ENCODE measurements at regions not wholly inside any gene's neighbourhood (a gene's known extent, or its start where the extent isn't known, plus 50 kb on each side); places are given as distances from the start of the nearest gene placed in this dataset.

- TF ChIP-seq CTCF (IDR thresholded peaks at IDR 0.05; ENCODE audit: low read depth, low read length, missing input control) (no peak), REST (IDR thresholded peaks at IDR 0.05) (no peak), TAF1 (conservative IDR thresholded peaks at IDR 0.05) (no peak), ZBTB33 (IDR thresholded peaks at IDR 0.05) (no peak), HNF4G (IDR thresholded peaks at IDR 0.05) (no peak), JUND (IDR thresholded peaks at IDR 0.05) (no peak), ATF3 (IDR thresholded peaks at IDR 0.05) (no peak), RXRA (IDR thresholded peaks at IDR 0.05) (no peak), EGR1 (IDR thresholded peaks at IDR 0.05; ENCODE audit: low read depth in 2 of 2) (no peak)
These were observed 66.7 kb upstream of the GOLGA8B start for GRCh38 chr15:34650177-34650576.

Measured in liver (tissue), 3 donors.